Medulla oblongata (tissue), 1 donor: ENCODE measurements at regions not wholly inside any gene's neighbourhood (a gene's known extent, or its start where the extent isn't known, plus 50 kb on each side); places are given as distances from the start of the nearest gene placed in this dataset.
"Not testable (repeated sequence)": the region's sequence is repeated elsewhere in the genome, so short reads cannot be mapped to it uniquely, and the experiment has no call there.

Experiments
- DNase-seq: peaks from one replicate; pipeline ENCODE4 v3.0.0-alpha.2; 2015; ENCODE audit errors: extremely low spot score

- DNase-seq, result no peak
These were observed 217.6 kb upstream of the THUMPD2 start for GRCh38 chr2:39996653-39997080.

- DNase-seq, result no peak
These were observed 216.1 kb upstream of the THUMPD2 start for GRCh38 chr2:39995005-39995737.

- DNase-seq, result no peak
These were observed 215.1 kb upstream of the THUMPD2 start for GRCh38 chr2:39994151-39994550.

- no peak for DNase-seq
These were observed 212.2 kb upstream of the THUMPD2 start for GRCh38 chr2:39991298-39991697.

GRCh38 chr2:39990335-39990900, 211.4 kb upstream of the THUMPD2 start:
- DNase-seq, result no peak

GRCh38 chr2:39989888-39990287, 210.8 kb upstream of the THUMPD2 start:
- DNase-seq, result no peak

- no peak for DNase-seq
These were observed 202.8 kb upstream of the THUMPD2 start for GRCh38 chr2:39981883-39982311.

GRCh38 chr2:39975476-39976020, 196.5 kb upstream of the THUMPD2 start:
- DNase-seq, result no peak

- no peak for DNase-seq
These were observed 189.0 kb upstream of the THUMPD2 start for GRCh38 chr2:39968037-39968436.

GRCh38 chr2:39960681-39961080, 181.6 kb upstream of the THUMPD2 start:
- DNase-seq, result not testable (repeated sequence)

GRCh38 chr2:39954346-39954745, 175.3 kb upstream of the THUMPD2 start:
- no peak for DNase-seq

GRCh38 chr2:39949131-39949530, 170.1 kb upstream of the THUMPD2 start:
- DNase-seq, result no peak

- DNase-seq, result no peak
These were observed 169.1 kb upstream of the THUMPD2 start for GRCh38 chr2:39948016-39948719.

GRCh38 chr2:39947294-39948015, 168.4 kb upstream of the THUMPD2 start:
- DNase-seq, result no peak

GRCh38 chr2:39942950-39943349, 163.9 kb upstream of the THUMPD2 start:
- no peak for DNase-seq

GRCh38 chr2:39938035-39938835, 159.2 kb upstream of the THUMPD2 start:
- DNase-seq, result no peak

- DNase-seq, result no peak
These were observed 158.6 kb upstream of the THUMPD2 start for GRCh38 chr2:39937621-39938020.

- no peak for DNase-seq
These were observed 155.8 kb upstream of the THUMPD2 start for GRCh38 chr2:39934851-39935250.

GRCh38 chr2:39933196-39933595, 154.1 kb upstream of the THUMPD2 start:
- no peak for DNase-seq

- no peak for DNase-seq
These were observed 153.1 kb upstream of the THUMPD2 start for GRCh38 chr2:39932198-39932597.
